HEK293T (cell line): ENCODE measurements at regions not wholly inside any gene's neighbourhood (a gene's known extent, or its start where the extent isn't known, plus 50 kb on each side); places are given as distances from the start of the nearest gene placed in this dataset.

Experiments
- ELF4 ChIP-seq: fragments of 450-650 bp; IDR thresholded peaks from 2 replicates; pipeline ENCODE4 v1.6.1; 2017; ENCODE audit warnings: antibody characterized with exemption
- FOXA1 ChIP-seq: fragments of 450-650 bp; IDR thresholded peaks from 2 replicates; pipeline ENCODE4 v1.6.1; 2016; ENCODE audit warnings: mild to moderate bottlenecking
- FOXM1 ChIP-seq: fragments of 450-650 bp; IDR thresholded peaks from 2 replicates; pipeline ENCODE4 v1.6.1; 2017; ENCODE audit warnings: mild to moderate bottlenecking, borderline replicate concordance
- HDGF ChIP-seq: fragments of 450-650 bp; IDR thresholded peaks from 2 replicates; pipeline ENCODE4 v1.6.1; 2017; ENCODE audit warnings: antibody characterized with exemption, borderline replicate concordance
- LEF1 ChIP-seq: fragments of 450-650 bp; IDR thresholded peaks from 2 replicates; pipeline ENCODE4 v1.6.1; 2017; ENCODE audit warnings: mild to moderate bottlenecking, borderline replicate concordance
- NFRKB ChIP-seq: fragments of 450-650 bp; IDR thresholded peaks from 2 replicates; pipeline ENCODE4 v1.6.1; 2016; ENCODE audit warnings: mild to moderate bottlenecking, moderate library complexity
- TF ChIP-seq, protein P1 (sequence below): fragments of 450-650 bp; IDR thresholded peaks from 2 replicates; pipeline ENCODE4 v1.6.1; 2016

DNA sequence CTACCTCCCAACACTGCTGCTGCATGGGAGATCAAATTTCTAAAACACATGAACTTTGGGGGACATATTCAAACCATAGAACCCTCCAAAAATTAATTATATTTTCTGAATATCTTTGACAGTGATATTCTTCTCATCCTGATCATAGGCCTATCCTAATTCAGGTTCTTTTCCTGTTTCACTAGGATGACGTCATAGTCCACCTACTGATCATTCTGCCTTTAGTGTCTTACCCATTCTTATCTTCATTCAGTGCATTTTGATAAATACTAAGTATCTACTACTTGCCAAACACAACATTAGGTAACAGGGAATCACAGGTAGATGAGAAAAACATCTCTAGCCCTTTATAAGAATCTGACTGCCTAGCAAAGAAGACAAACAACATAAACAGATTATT lies 179.1 kb upstream of the PRLR start:
- TF ChIP-seq FOXM1 (no peak), NFRKB (no peak), HDGF (no peak), ELF4 (no peak), FOXA1 (no peak), LEF1 (no peak)
- TF ChIP-seq, protein P1, sequence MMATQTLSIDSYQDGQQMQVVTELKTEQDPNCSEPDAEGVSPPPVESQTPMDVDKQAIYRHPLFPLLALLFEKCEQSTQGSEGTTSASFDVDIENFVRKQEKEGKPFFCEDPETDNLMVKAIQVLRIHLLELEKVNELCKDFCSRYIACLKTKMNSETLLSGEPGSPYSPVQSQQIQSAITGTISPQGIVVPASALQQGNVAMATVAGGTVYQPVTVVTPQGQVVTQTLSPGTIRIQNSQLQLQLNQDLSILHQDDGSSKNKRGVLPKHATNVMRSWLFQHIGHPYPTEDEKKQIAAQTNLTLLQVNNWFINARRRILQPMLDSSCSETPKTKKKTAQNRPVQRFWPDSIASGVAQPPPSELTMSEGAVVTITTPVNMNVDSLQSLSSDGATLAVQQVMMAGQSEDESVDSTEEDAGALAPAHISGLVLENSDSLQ, result no peak
